Astrocyte (in vitro differentiated cells and primary cell): ENCODE measurements at regions not wholly inside any gene's neighbourhood (a gene's known extent, or its start where the extent isn't known, plus 50 kb on each side); places are given as distances from the start of the nearest gene placed in this dataset.

Source experiments
- DNase-seq: peaks from one replicate; pipeline ENCODE4 v3.0.0-alpha.2; 2010; ENCODE audit warnings: low read depth
- FAIRE-seq: peaks from 2 replicates; lab custom pipeline; 2011; peaks lifted over from hg19 to GRCh38; lab: Jason Lieb, UNC
- H2AFZ ChIP-seq: 2 replicates; pipeline ENCODE4 v1.6.0; 2012; ENCODE audit warnings: low read depth, low read length, inconsistent platforms
- H3K27ac ChIP-seq: 2 replicates; pipeline ENCODE4 v1.5.1; 2011; ENCODE audit warnings: low read depth, low read length, inconsistent platforms
- H3K27me3 ChIP-seq: 2 replicates; pipeline ENCODE4 v1.6.0; 2011; ENCODE audit warnings: low read length, inconsistent platforms; ENCODE audit not compliant: insufficient read depth
- H3K36me3 ChIP-seq: 2 replicates; pipeline ENCODE4 v1.5.1; 2011; ENCODE audit warnings: low read length, inconsistent platforms; ENCODE audit not compliant: insufficient read depth
- H3K4me1 ChIP-seq: 2 replicates; pipeline ENCODE4 v1.5.1; 2011; ENCODE audit warnings: low read length, inconsistent platforms; ENCODE audit not compliant: insufficient read depth
- H3K4me2 ChIP-seq: 2 replicates; pipeline ENCODE4 v1.6.0; 2012; ENCODE audit warnings: low read length, inconsistent platforms
- H3K4me3 ChIP-seq: 2 replicates; pipeline ENCODE4 v1.5.1; 2011; ENCODE audit warnings: low read depth, mild to moderate bottlenecking, low read length, inconsistent platforms; ENCODE audit not compliant: insufficient read depth
- H3K79me2 ChIP-seq: 2 replicates; pipeline ENCODE4 v1.6.0; 2012; ENCODE audit warnings: mild to moderate bottlenecking, low read length, inconsistent platforms; ENCODE audit not compliant: insufficient read depth
- H3K9ac ChIP-seq: 2 replicates; pipeline ENCODE4 v1.6.0; 2012; ENCODE audit warnings: mild to moderate bottlenecking, low read length, inconsistent platforms
- H3K9me3 ChIP-seq: 2 replicates; pipeline ENCODE4 v1.5.1; 2012; ENCODE audit warnings: low read depth, mild to moderate bottlenecking, low read length, inconsistent platforms; ENCODE audit not compliant: insufficient read depth
- H4K20me1 ChIP-seq: 2 replicates; pipeline ENCODE4 v1.6.0; 2012; ENCODE audit warnings: low read length, inconsistent platforms; ENCODE audit not compliant: insufficient read depth
- H3K27ac Mint-ChIP-seq: one replicate; pipeline ENCODE4 v1.8.0; 2021; ENCODE audit warnings: mild to moderate bottlenecking, mixed read lengths; ENCODE audit not compliant: unreplicated experiment
- H3K27me3 Mint-ChIP-seq: one replicate; pipeline ENCODE4 v1.8.0; 2021; ENCODE audit warnings: low read depth, mixed read lengths; ENCODE audit not compliant: unreplicated experiment
- H3K36me3 Mint-ChIP-seq: one replicate; pipeline ENCODE4 v1.8.0; 2021; ENCODE audit warnings: low read depth, mixed read lengths; ENCODE audit not compliant: unreplicated experiment
- H3K4me1 Mint-ChIP-seq: one replicate; pipeline ENCODE4 v1.8.0; 2021; ENCODE audit warnings: low read depth, mixed read lengths; ENCODE audit not compliant: unreplicated experiment
- H3K4me3 Mint-ChIP-seq: one replicate; pipeline ENCODE4 v1.8.0; 2021; ENCODE audit warnings: mild to moderate bottlenecking, moderate library complexity, mixed read lengths; ENCODE audit not compliant: unreplicated experiment
- H3K9me3 Mint-ChIP-seq: one replicate; pipeline ENCODE4 v1.8.0; 2021; ENCODE audit warnings: mild to moderate bottlenecking, mixed read lengths; ENCODE audit not compliant: unreplicated experiment
- CTCF ChIP-seq: IDR thresholded peaks from 2 replicates; pipeline ENCODE4 v1.5.1; 2011; ENCODE audit warnings: low read depth, mild to moderate bottlenecking, inconsistent platforms, low read length, moderate library complexity; ENCODE audit not compliant: insufficient read depth
- EZH2 ChIP-seq: IDR thresholded peaks from 2 replicates; pipeline ENCODE4 v1.6.1; 2012; ENCODE audit warnings: mild to moderate bottlenecking, low read length, inconsistent platforms; ENCODE audit not compliant: insufficient read depth

- H2AFZ ChIP-seq = no peak overlapping the region
- Mint-ChIP-seq H3K27ac (no peak overlapping the region), H3K9me3 (no peaks in the 10 kb centered on the region), H3K27me3 (no peaks in the 10 kb centered on the region), H3K4me3 (no peak overlapping the region), H3K36me3 (no peaks in the 10 kb centered on the region), H3K4me1 (no peaks in the 10 kb centered on the region)
- no peaks in the 10 kb centered on the region for H3K4me1 ChIP-seq
- no peaks in the 10 kb centered on the region for H3K27me3 ChIP-seq
- DNase-seq (no peak), FAIRE-seq (no peak)
- H3K79me2 ChIP-seq = no peaks in the 10 kb centered on the region
- no peak overlapping the region for H3K4me2 ChIP-seq
- H3K27ac ChIP-seq = no peak overlapping the region
- no peaks in the 10 kb centered on the region for H4K20me1 ChIP-seq
- TF ChIP-seq CTCF = no peak
- no peak for TF ChIP-seq EZH2
- H3K9me3 ChIP-seq = no peaks in the 10 kb centered on the region
- no peak overlapping the region for H3K9ac ChIP-seq
- no peak overlapping the region for H3K4me3 ChIP-seq
- H3K36me3 ChIP-seq = no peaks in the 10 kb centered on the region
Measured at GRCh38 chr18:29512203-29512602, 1335.3 kb upstream of the CDH2 start.

- Histone ChIP-seq H3K4me3 (no peak overlapping the region), H3K4me2 (no peak overlapping the region), H3K9me3 (no peaks in the 10 kb centered on the region), H3K79me2 (no peaks in the 10 kb centered on the region), H4K20me1 (no peaks in the 10 kb centered on the region), H3K27me3 (no peaks in the 10 kb centered on the region), H2AFZ (no peak overlapping the region), H3K27ac (peak overlapping the region; percentile 72), H3K9ac (peak overlapping the region; percentile 28), H3K4me1 (peaks cover 5% of the 10 kb centered on the region), H3K36me3 (no peaks in the 10 kb centered on the region)
- TF ChIP-seq EZH2 (no peak), CTCF (no peak)
- no peaks in the 10 kb centered on the region for H3K36me3 Mint-ChIP-seq
- H3K27ac Mint-ChIP-seq = peak overlapping the region; percentile 35
- H3K4me3 Mint-ChIP-seq = no peak overlapping the region
- peak; percentile 65 for FAIRE-seq
- H3K27me3 Mint-ChIP-seq = no peaks in the 10 kb centered on the region
- H3K4me1 Mint-ChIP-seq = peaks cover 8% of the 10 kb centered on the region
- DNase-seq = peak; percentile 69
- H3K9me3 Mint-ChIP-seq = no peaks in the 10 kb centered on the region
Measured at GRCh38 chr18:29501952-29502351, 1325.0 kb upstream of the CDH2 start.

GRCh38 chr18:29496152-29496680 is 1319.3 kb upstream of the CDH2 start:
- Mint-ChIP-seq H3K27ac (no peak overlapping the region), H3K27me3 (no peaks in the 10 kb centered on the region), H3K4me1 (no peaks in the 10 kb centered on the region), H3K36me3 (no peaks in the 10 kb centered on the region), H3K9me3 (no peaks in the 10 kb centered on the region), H3K4me3 (no peak overlapping the region)
- H3K4me3 ChIP-seq = no peak overlapping the region
- no peak overlapping the region for H3K4me2 ChIP-seq
- H2AFZ ChIP-seq = no peak overlapping the region
- no peaks in the 10 kb centered on the region for H3K36me3 ChIP-seq
- H3K4me1 ChIP-seq = no peaks in the 10 kb centered on the region
- no peaks in the 10 kb centered on the region for H3K79me2 ChIP-seq
- H3K27me3 ChIP-seq = no peaks in the 10 kb centered on the region
- TF ChIP-seq EZH2 (no peak), CTCF (no peak)
- FAIRE-seq = no peak
- H3K9me3 ChIP-seq = no peaks in the 10 kb centered on the region
- H3K27ac ChIP-seq = no peak overlapping the region
- DNase-seq = no peak
- no peak overlapping the region for H3K9ac ChIP-seq
- no peaks in the 10 kb centered on the region for H4K20me1 ChIP-seq
